ENCODE measurements at regions not wholly inside any gene's neighbourhood (a gene's known extent, or its start where the extent isn't known, plus 50 kb on each side); places are given as distances from the start of the nearest gene placed in this dataset.

- POLR2A ChIA-PET, result no interaction called here
- no peak overlapping the region for H3K4me3 Mint-ChIP-seq
- no peak overlapping the region for H3K27ac Mint-ChIP-seq
- no peak for DNase-seq
- no peaks in the 10 kb centered on the region for H3K4me1 Mint-ChIP-seq
- intact Hi-C loops (cut with micrococcal nuclease), result no loop called here
- H3K27me3 Mint-ChIP-seq, result no peaks in the 10 kb centered on the region
- H3K9me3 Mint-ChIP-seq, result no peaks in the 10 kb centered on the region
- ATAC-seq (ENCODE audit: low read depth), result no peak
- H3K36me3 Mint-ChIP-seq (ENCODE audit: low read depth), result no peaks in the 10 kb centered on the region
- CTCF ChIA-PET, result no interaction called here
- no peak for TF ChIP-seq CTCF (IDR thresholded peaks at IDR 0.05)
Observed at GRCh38 chr4:155479835-155480234, 103.1 kb upstream of the MAP9 start.

GRCh38 chr4:155478336-155478835 is 101.6 kb upstream of the MAP9 start:
- Mint-ChIP-seq H3K9me3 (no peaks in the 10 kb centered on the region), H3K36me3 (ENCODE audit: low read depth) (no peaks in the 10 kb centered on the region), H3K4me1 (no peaks in the 10 kb centered on the region), H3K27me3 (no peaks in the 10 kb centered on the region), H3K4me3 (no peak overlapping the region), H3K27ac (no peak overlapping the region)
- ChIA-PET CTCF (no interaction called here), POLR2A (no interaction called here)
- DNase-seq (no peak), ATAC-seq (ENCODE audit: low read depth) (no peak)
- intact Hi-C loops (cut with micrococcal nuclease), result no loop called here
- TF ChIP-seq CTCF (IDR thresholded peaks at IDR 0.05), result no peak

- ATAC-seq (ENCODE audit: low read depth) (no peak), DNase-seq (no peak)
- CTCF ChIA-PET, result no interaction called here
- Mint-ChIP-seq H3K9me3 (no peaks in the 10 kb centered on the region), H3K36me3 (ENCODE audit: low read depth) (no peaks in the 10 kb centered on the region), H3K27me3 (no peaks in the 10 kb centered on the region), H3K4me1 (no peaks in the 10 kb centered on the region), H3K27ac (no peak overlapping the region), H3K4me3 (no peak overlapping the region)
- POLR2A ChIA-PET, result no interaction called here
- TF ChIP-seq CTCF (IDR thresholded peaks at IDR 0.05), result no peak
- intact Hi-C loops (cut with micrococcal nuclease), result no loop called here
Observed at GRCh38 chr4:155474758-155475157, 98.0 kb upstream of the MAP9 start.

GRCh38 chr4:155473420-155474095 is 96.8 kb upstream of the MAP9 start:
- no peaks in the 10 kb centered on the region for H3K27me3 Mint-ChIP-seq
- no peak for DNase-seq
- H3K4me1 Mint-ChIP-seq, result no peaks in the 10 kb centered on the region
- H3K9me3 Mint-ChIP-seq, result no peaks in the 10 kb centered on the region
- no peak for ATAC-seq (ENCODE audit: low read depth)
- H3K27ac Mint-ChIP-seq, result no peak overlapping the region
- H3K36me3 Mint-ChIP-seq (ENCODE audit: low read depth), result no peaks in the 10 kb centered on the region
- CTCF ChIA-PET, result no interaction called here
- intact Hi-C loops (cut with micrococcal nuclease), result no loop called here
- H3K4me3 Mint-ChIP-seq, result no peak overlapping the region
- POLR2A ChIA-PET, result no interaction called here
- TF ChIP-seq CTCF (IDR thresholded peaks at IDR 0.05), result no peak

GRCh38 chr4:155468282-155468681 is 91.5 kb upstream of the MAP9 start:
- POLR2A ChIA-PET, result no interaction called here

More at GRCh38 chr4:155468282-155468681, 91.5 kb upstream of the MAP9 start:
- Mint-ChIP-seq H3K4me1 (no peaks in the 10 kb centered on the region), H3K27me3 (no peaks in the 10 kb centered on the region), H3K27ac (no peak overlapping the region), H3K9me3 (no peaks in the 10 kb centered on the region), H3K4me3 (no peak overlapping the region), H3K36me3 (ENCODE audit: low read depth) (no peaks in the 10 kb centered on the region)
- TF ChIP-seq CTCF (IDR thresholded peaks at IDR 0.05), result no peak
- CTCF ChIA-PET, result no interaction called here
- ATAC-seq (ENCODE audit: low read depth) (no peak), DNase-seq (no peak)
- intact Hi-C loops (cut with micrococcal nuclease), result no loop called here
